ENCODE measurements at regions not wholly inside any gene's neighbourhood (a gene's known extent, or its start where the extent isn't known, plus 50 kb on each side); places are given as distances from the start of the nearest gene placed in this dataset.

GRCh38 chr7:49346195-49346899 lies 422.0 kb downstream of the CDC14C start:
- no peak for TF ChIP-seq CTCF (IDR thresholded peaks at IDR 0.05 in 8 of 11, conservative IDR thresholded peaks at IDR 0.05 in 3 of 11)
- TF ChIP-seq POLR2AphosphoS5 (IDR thresholded peaks at IDR 0.05) = no peak
- TF ChIP-seq POLR2A (IDR thresholded peaks at IDR 0.05) = no peak

All from spleen (tissue), 7 donors.